PC-9 (cell line): ENCODE measurements at regions not wholly inside any gene's neighbourhood (a gene's known extent, or its start where the extent isn't known, plus 50 kb on each side); places are given as distances from the start of the nearest gene placed in this dataset.

ENCODE experiments used
- BruUV-seq: library from RNA; stranded (reverse); fragments of 400-500 nt; replicated peaks from 2 replicates; lab custom pipeline; 2021; lab: Mats Ljungman, UMichigan
- CTCF ChIA-PET: fragments of 300-600 bp; sonication (Branson Sonifier 250); formaldehyde crosslinking; loops from one replicate; lab custom pipeline; 2022; ENCODE audit warnings: antibody characterized with exemption; lab: Charles Lee
- POLR2A ChIA-PET: fragments of 300-600 bp; sonication (Branson Sonifier 250); formaldehyde crosslinking; loops from one replicate; lab custom pipeline; 2022; ENCODE audit warnings: antibody characterized with exemption; ENCODE audit not compliant: unreplicated experiment; lab: Charles Lee
- DNase-seq, 2 experiments: peaks; one replicate each; pipeline versions ENCODE4 v3.0.0 to v3.0.0-alpha.2; 2015 to 2022; ENCODE audit warnings: mixed read lengths in 1 of 2
- H2AFZ ChIP-seq: fragments of 200-600 bp; sonication (generic); 2 replicates; pipeline ENCODE4 v1.8.1; 2017; ENCODE audit warnings: antibody characterized with exemption
- H3F3A ChIP-seq: fragments of 200-600 bp; sonication (generic); 2 replicates; pipeline ENCODE4 v1.8.1; 2017; ENCODE audit warnings: antibody characterized with exemption, mild to moderate bottlenecking, low read depth; ENCODE audit not compliant: insufficient read depth
- H3K27ac ChIP-seq: fragments of 200-600 bp; sonication (generic); 2 replicates; pipeline ENCODE4 v1.6.1; 2016; ENCODE audit warnings: mixed run types
- H3K27me3 ChIP-seq: fragments of 200-600 bp; sonication (generic); 2 replicates; pipeline ENCODE4 v1.6.1; 2016; ENCODE audit warnings: low read depth, mixed run types; ENCODE audit not compliant: insufficient read depth
- H3K36me3 ChIP-seq: fragments of 200-600 bp; sonication (generic); 2 replicates; pipeline ENCODE4 v1.6.1; 2016; ENCODE audit warnings: low read depth, mixed run types
- H3K4me1 ChIP-seq: fragments of 200-600 bp; sonication (generic); replicated peaks from 2 replicates; pipeline ENCODE4 v1.6.1; 2016; ENCODE audit warnings: mixed run types; ENCODE audit not compliant: insufficient read depth
- H3K4me2 ChIP-seq: fragments of 200-600 bp; sonication (generic); 2 replicates; pipeline ENCODE4 v1.6.1; 2017; ENCODE audit warnings: mixed run types
- H3K4me3 ChIP-seq: fragments of 200-600 bp; sonication (generic); 2 replicates; pipeline ENCODE4 v1.6.1; 2016; ENCODE audit warnings: mixed run types
- H3K79me2 ChIP-seq: fragments of 200-600 bp; sonication (generic); 2 replicates; pipeline ENCODE4 v1.6.1; 2017; ENCODE audit warnings: low read depth, mixed run types
- H3K9me2 ChIP-seq: fragments of 200-600 bp; sonication (generic); 2 replicates; pipeline ENCODE4 v1.8.1; 2017; ENCODE audit warnings: mild to moderate bottlenecking; ENCODE audit not compliant: insufficient read depth
- H3K9me3 ChIP-seq: fragments of 200-600 bp; sonication (generic); 2 replicates; pipeline ENCODE4 v1.8.1; 2016; ENCODE audit warnings: low read depth; ENCODE audit not compliant: insufficient read depth
- H4K20me1 ChIP-seq: fragments of 200-600 bp; sonication (generic); 2 replicates; pipeline ENCODE4 v1.8.1; 2017; ENCODE audit not compliant: insufficient read depth
- EZH2 ChIP-seq: fragments of 200-600 bp; sonication (generic); IDR thresholded peaks from 2 replicates; pipeline ENCODE4 v1.8.0; 2017; ENCODE audit warnings: antibody characterized with exemption, low read depth
- intact Hi-C: fragments of 100-400 bp; cut with micrococcal nuclease; formaldehyde crosslinking; loops from one replicate; pipeline ENCODE4 v1.10.0; 2022; ENCODE audit not compliant: unreplicated experiment
- TF ChIP-seq, protein P1 (sequence below): fragments of 200-600 bp; sonication (generic); conservative IDR thresholded peaks from 2 replicates; pipeline ENCODE4 v1.6.1; 2017; ENCODE audit warnings: mixed run types, antibody characterized with exemption, mild to moderate bottlenecking, moderate library complexity

DNA sequence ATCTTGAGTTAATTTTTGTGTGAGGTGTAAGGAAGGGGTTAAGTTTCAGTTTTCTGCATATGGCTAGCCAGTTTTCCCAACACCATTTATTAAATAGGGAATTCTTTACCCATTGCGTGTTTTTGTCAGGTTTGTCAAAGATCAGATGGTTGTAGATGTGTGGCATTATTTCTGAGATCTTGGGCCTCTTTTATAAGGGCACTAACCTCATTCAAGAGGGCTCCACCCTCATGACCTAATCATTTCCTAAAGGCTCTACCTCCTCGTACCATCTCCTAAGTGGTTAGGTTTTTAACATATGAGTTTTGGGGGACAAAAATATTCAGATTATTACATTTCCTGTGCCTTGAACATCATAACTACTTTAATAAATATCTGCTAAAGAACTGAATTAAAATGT, 510.9 kb downstream of the UTRN start:
- POLR2A ChIA-PET: no interaction called here
- intact Hi-C loops: loop anchor here (5.0 to 10.0 kb wide), 2 partner anchors 136 to 229 kb away; no protein-coding TSS in a partner anchor

GRCh38 chr6:144797881-144798589, 512.9 kb downstream of the UTRN start:
- no peaks in the 10 kb centered on the region for H4K20me1 ChIP-seq
- no peaks in the 10 kb centered on the region for H3K27me3 ChIP-seq
- ChIA-PET POLR2A (no interaction called here), CTCF (no interaction called here)
- no peaks in the 10 kb centered on the region for H3K9me2 ChIP-seq
- intact Hi-C loops: loop anchor here (5.0 to 10.0 kb wide), 2 partner anchors 134 to 227 kb away; no protein-coding TSS in a partner anchor
- no peak overlapping the region for H2AFZ ChIP-seq
- H3K27ac ChIP-seq: peak overlapping the region; percentile 37
- no TSS peak for BruUV-seq
- no peak for TF ChIP-seq EZH2
- peaks cover 6% of the 10 kb centered on the region for H3K9me3 ChIP-seq
- H3F3A ChIP-seq: peaks cover 25% of the 10 kb centered on the region; the same call in 1 of the 2 replicates
- no peak overlapping the region for H3K4me3 ChIP-seq
- DNase-seq: peak; percentile 13 to 92
- peak overlapping the region; percentile 33 for H3K4me2 ChIP-seq
- peaks cover 30% of the 10 kb centered on the region for H3K4me1 ChIP-seq
- peaks cover 8% of the 10 kb centered on the region; the same call in 1 of the 2 replicates for H3K36me3 ChIP-seq
- H3K79me2 ChIP-seq: no peaks in the 10 kb centered on the region

More for the DNA sequence above, 510.9 kb downstream of the UTRN start:
- Histone ChIP-seq H3K9me3 (peaks cover 6% of the 10 kb centered on the region), H3K9me2 (no peaks in the 10 kb centered on the region), H3K4me2 (no peak overlapping the region), H3K27me3 (no peaks in the 10 kb centered on the region), H3K4me3 (no peak overlapping the region), H4K20me1 (no peaks in the 10 kb centered on the region; the same call in 1 of the 2 replicates), H3K4me1 (peaks cover 30% of the 10 kb centered on the region), H2AFZ (no peak overlapping the region), H3K36me3 (peaks cover 8% of the 10 kb centered on the region; the same call in 1 of the 2 replicates), H3K27ac (no peak overlapping the region), H3F3A (peaks cover 25% of the 10 kb centered on the region; the same call in 1 of the 2 replicates), H3K79me2 (no peaks in the 10 kb centered on the region)
- no peak for TF ChIP-seq EZH2
- TF ChIP-seq, protein P1, sequence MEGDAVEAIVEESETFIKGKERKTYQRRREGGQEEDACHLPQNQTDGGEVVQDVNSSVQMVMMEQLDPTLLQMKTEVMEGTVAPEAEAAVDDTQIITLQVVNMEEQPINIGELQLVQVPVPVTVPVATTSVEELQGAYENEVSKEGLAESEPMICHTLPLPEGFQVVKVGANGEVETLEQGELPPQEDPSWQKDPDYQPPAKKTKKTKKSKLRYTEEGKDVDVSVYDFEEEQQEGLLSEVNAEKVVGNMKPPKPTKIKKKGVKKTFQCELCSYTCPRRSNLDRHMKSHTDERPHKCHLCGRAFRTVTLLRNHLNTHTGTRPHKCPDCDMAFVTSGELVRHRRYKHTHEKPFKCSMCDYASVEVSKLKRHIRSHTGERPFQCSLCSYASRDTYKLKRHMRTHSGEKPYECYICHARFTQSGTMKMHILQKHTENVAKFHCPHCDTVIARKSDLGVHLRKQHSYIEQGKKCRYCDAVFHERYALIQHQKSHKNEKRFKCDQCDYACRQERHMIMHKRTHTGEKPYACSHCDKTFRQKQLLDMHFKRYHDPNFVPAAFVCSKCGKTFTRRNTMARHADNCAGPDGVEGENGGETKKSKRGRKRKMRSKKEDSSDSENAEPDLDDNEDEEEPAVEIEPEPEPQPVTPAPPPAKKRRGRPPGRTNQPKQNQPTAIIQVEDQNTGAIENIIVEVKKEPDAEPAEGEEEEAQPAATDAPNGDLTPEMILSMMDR: no peak
- no peak for DNase-seq
- no TSS peak for BruUV-seq
- CTCF ChIA-PET: no interaction called here

GRCh38 chr6:144804246-144804790, 519.2 kb downstream of the UTRN start:
- no peak for DNase-seq
- no peak overlapping the region for H3K4me2 ChIP-seq
- no peak overlapping the region for H3K27ac ChIP-seq
- intact Hi-C loops: no loop called here
- no peaks in the 10 kb centered on the region for H4K20me1 ChIP-seq
- CTCF ChIA-PET: no interaction called here
- H3K36me3 ChIP-seq: peaks cover 8% of the 10 kb centered on the region; the same call in 1 of the 2 replicates
- no peak overlapping the region for H3K4me3 ChIP-seq
- POLR2A ChIA-PET: no interaction called here
- H3K27me3 ChIP-seq: no peaks in the 10 kb centered on the region
- BruUV-seq: no TSS peak
- TF ChIP-seq, protein P1: no peak
- no peak for TF ChIP-seq EZH2
- H3F3A ChIP-seq: peaks cover 4% of the 10 kb centered on the region; the same call in 1 of the 2 replicates
- no peaks in the 10 kb centered on the region for H3K79me2 ChIP-seq
- no peaks in the 10 kb centered on the region for H3K9me2 ChIP-seq
- H3K9me3 ChIP-seq: no peaks in the 10 kb centered on the region
- peaks cover 16% of the 10 kb centered on the region for H3K4me1 ChIP-seq
- H2AFZ ChIP-seq: no peak overlapping the region
